ENCODE measurements at regions not wholly inside any gene's neighbourhood (a gene's known extent, or its start where the extent isn't known, plus 50 kb on each side); places are given as distances from the start of the nearest gene placed in this dataset.

DNA sequence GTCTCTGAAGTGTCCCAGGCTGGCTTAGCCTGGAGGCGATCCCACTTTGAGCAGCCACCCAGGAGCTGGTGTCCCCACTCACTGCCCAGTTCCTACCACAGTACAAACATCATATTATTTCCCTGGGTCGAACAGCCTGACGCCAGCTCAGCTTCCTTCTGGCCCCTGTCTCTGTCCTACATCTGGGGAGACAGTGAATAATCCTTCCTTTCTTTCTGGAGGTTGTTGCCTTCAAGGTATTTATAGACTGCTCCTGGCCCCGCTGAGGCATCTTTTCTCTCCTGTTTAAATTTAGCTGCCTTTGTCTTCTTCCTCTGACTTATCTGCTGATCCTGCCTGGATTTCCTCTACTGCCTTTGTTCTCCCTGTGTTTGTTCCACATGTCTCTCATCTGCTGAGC lies 56.8 kb upstream of the LRRC55 start:
- TF ChIP-seq REST (IDR thresholded peaks at IDR 0.05; ENCODE audit: insufficient read depth in 1 of 2, low read depth in 2 of 2, low read length in 2 of 2) (peak in 1 of 2 experiments; percentile 43; a peak in 1 of 4 replicates), POLR2AphosphoS5 (IDR thresholded peaks at IDR 0.05; ENCODE audit: low read depth, low read length) (no peak), TAF1 (IDR thresholded peaks at IDR 0.05; ENCODE audit: borderline replicate concordance, insufficient read depth, low read length) (no peak), SIN3A (IDR thresholded peaks at IDR 0.05; ENCODE audit: borderline replicate concordance, insufficient read depth, low read length) (no peak), FOXP2 (optimal IDR thresholded peaks at IDR 0.05; ENCODE audit: borderline replicate concordance, extremely low read depth, extremely low read length, insufficient read depth) (no peak)

Measured in PFSK-1 (cell line).